Gastroesophageal sphincter (tissue), 3 donors: ENCODE measurements at regions not wholly inside any gene's neighbourhood (a gene's known extent, or its start where the extent isn't known, plus 50 kb on each side); places are given as distances from the start of the nearest gene placed in this dataset.

ENCODE experiments used
- POLR2AphosphoS5 ChIP-seq: sonication (generic); formaldehyde crosslinking; IDR thresholded peaks from one replicate; pipeline ENCODE4 v1.6.1; 2017; ENCODE audit warnings: antibody characterized with exemption
- TF ChIP-seq, protein P1 (sequence below), 4 experiments: fragments of 200-600 bp in 2 of 4; fragments of 450-650 bp in 2 of 4; sonication (generic) in 1 of 4; IDR thresholded peaks; one replicate each; pipeline ENCODE4 v1.5.1; 2017 to 2019; ENCODE audit warnings: antibody characterized with exemption in 4 of 4, mild to moderate bottlenecking in 2 of 4, moderate library complexity in 2 of 4

DNA sequence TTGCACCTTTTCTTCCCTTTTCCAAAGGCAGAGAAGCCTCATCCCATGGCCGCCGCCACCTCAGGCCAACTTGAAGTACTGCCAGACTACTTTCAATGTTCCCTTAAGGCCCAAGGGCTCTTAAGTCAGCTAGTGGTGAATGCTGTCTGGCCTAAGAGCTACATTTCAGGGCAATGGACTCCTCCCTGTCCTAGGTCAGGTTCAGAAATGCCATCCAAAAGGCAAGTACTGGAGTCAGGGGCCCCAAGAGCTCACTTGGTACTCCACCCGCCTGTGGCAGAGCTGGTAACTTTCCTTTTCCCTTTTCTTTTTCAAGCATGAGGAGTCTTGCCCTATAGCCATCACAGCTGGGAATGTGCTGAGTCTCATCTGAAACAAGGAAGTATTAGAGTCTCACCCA is 327.1 kb downstream of the NAP1L3 start:
- TF ChIP-seq, protein P1, sequence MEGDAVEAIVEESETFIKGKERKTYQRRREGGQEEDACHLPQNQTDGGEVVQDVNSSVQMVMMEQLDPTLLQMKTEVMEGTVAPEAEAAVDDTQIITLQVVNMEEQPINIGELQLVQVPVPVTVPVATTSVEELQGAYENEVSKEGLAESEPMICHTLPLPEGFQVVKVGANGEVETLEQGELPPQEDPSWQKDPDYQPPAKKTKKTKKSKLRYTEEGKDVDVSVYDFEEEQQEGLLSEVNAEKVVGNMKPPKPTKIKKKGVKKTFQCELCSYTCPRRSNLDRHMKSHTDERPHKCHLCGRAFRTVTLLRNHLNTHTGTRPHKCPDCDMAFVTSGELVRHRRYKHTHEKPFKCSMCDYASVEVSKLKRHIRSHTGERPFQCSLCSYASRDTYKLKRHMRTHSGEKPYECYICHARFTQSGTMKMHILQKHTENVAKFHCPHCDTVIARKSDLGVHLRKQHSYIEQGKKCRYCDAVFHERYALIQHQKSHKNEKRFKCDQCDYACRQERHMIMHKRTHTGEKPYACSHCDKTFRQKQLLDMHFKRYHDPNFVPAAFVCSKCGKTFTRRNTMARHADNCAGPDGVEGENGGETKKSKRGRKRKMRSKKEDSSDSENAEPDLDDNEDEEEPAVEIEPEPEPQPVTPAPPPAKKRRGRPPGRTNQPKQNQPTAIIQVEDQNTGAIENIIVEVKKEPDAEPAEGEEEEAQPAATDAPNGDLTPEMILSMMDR (IDR thresholded peaks at IDR 0.05): no peak
- TF ChIP-seq POLR2AphosphoS5: no peak
